Mesenchymal stem cell (in vitro differentiated cells and primary cell): ENCODE measurements at regions not wholly inside any gene's neighbourhood (a gene's known extent, or its start where the extent isn't known, plus 50 kb on each side); places are given as distances from the start of the nearest gene placed in this dataset.

Experiments
- DNase-seq: peaks from one replicate; pipeline ENCODE4 v3.0.0-alpha.2; 2013
- H2AFZ ChIP-seq: one replicate; pipeline ENCODE4 v1.6.1; 2013; ENCODE audit warnings: low read depth, mild to moderate bottlenecking, control low read depth, inconsistent platforms, low read length, moderate library complexity
- H2AK5ac ChIP-seq: 2 replicates; pipeline ENCODE4 v1.6.1; 2013; ENCODE audit warnings: low read length, moderate library complexity, mild to moderate bottlenecking, inconsistent platforms; ENCODE audit not compliant: severe bottlenecking
- H2BK120ac ChIP-seq: one replicate; pipeline ENCODE4 v1.6.1; 2013; ENCODE audit warnings: low read depth, mild to moderate bottlenecking, inconsistent platforms, low read length, moderate library complexity
- H2BK12ac ChIP-seq, 2 experiments: one replicate each; pipeline ENCODE4 v1.6.1; 2013; ENCODE audit warnings: inconsistent platforms in 2 of 2, low read length in 2 of 2, mild to moderate bottlenecking in 2 of 2, moderate library complexity in 2 of 2, control low read depth in 1 of 2
- H2BK15ac ChIP-seq: one replicate; pipeline ENCODE4 v1.6.1; 2013; ENCODE audit warnings: mild to moderate bottlenecking, low read depth, inconsistent platforms; ENCODE audit not compliant: poor library complexity, severe bottlenecking
- H2BK5ac ChIP-seq: 2 replicates; pipeline ENCODE4 v1.6.1; 2013; ENCODE audit warnings: low read depth, mild to moderate bottlenecking, low read length, control low read depth, inconsistent platforms; ENCODE audit not compliant: poor library complexity, severe bottlenecking
- H3K14ac ChIP-seq, 2 experiments: one replicate each; pipeline ENCODE4 v1.6.1; 2013; ENCODE audit warnings: inconsistent platforms in 2 of 2, low read length in 2 of 2, control low read depth in 1 of 2, mild to moderate bottlenecking in 1 of 2, moderate library complexity in 1 of 2
- H3K18ac ChIP-seq, 2 experiments: one replicate each; pipeline ENCODE4 v1.6.1; 2013; ENCODE audit warnings: inconsistent platforms in 2 of 2, low read length in 2 of 2, control low read depth in 1 of 2, low read depth in 1 of 2, mild to moderate bottlenecking in 1 of 2
- H3K23ac ChIP-seq, 2 experiments: one replicate each; pipeline ENCODE4 v1.6.1; 2013; ENCODE audit warnings: inconsistent platforms in 2 of 2, low read length in 2 of 2, mild to moderate bottlenecking in 2 of 2, moderate library complexity in 2 of 2, control low read depth in 1 of 2
- H3K27ac ChIP-seq: 2 replicates; pipeline ENCODE4 v1.5.1; 2013; ENCODE audit warnings: mild to moderate bottlenecking, moderate library complexity, low read length, control low read depth, inconsistent platforms; ENCODE audit not compliant: poor library complexity, severe bottlenecking
- H3K27me3 ChIP-seq, 2 experiments: 2 replicates each; pipeline versions ENCODE4 v1.6.1 to v1.7.0; 2013; ENCODE audit warnings: low read length in 2 of 2, mild to moderate bottlenecking in 2 of 2, moderate library complexity in 2 of 2, control low read depth in 1 of 2, inconsistent platforms in 1 of 2; ENCODE audit not compliant: control insufficient read depth in 1 of 2, insufficient read depth in 1 of 2
- H3K36me3 ChIP-seq, 2 experiments: 2 replicates each; pipeline versions ENCODE4 v1.6.1 to v1.7.0; 2013; ENCODE audit warnings: low read length in 2 of 2, control low read depth in 1 of 2, inconsistent platforms in 1 of 2, low read depth in 1 of 2, mild to moderate bottlenecking in 1 of 2; ENCODE audit not compliant: insufficient read depth in 2 of 2, control insufficient read depth in 1 of 2
- H3K4ac ChIP-seq, 2 experiments: one replicate each; pipeline ENCODE4 v1.6.1; 2013; ENCODE audit warnings: inconsistent platforms in 2 of 2, low read length in 2 of 2, mild to moderate bottlenecking in 2 of 2, moderate library complexity in 2 of 2, control low read depth in 1 of 2, low read depth in 1 of 2
- H3K4me1 ChIP-seq: 2 replicates; pipeline ENCODE4 v1.6.1; 2013; ENCODE audit warnings: low read depth, low read length, control low read depth; ENCODE audit not compliant: control insufficient read depth, insufficient read depth
- H3K4me2 ChIP-seq: 2 replicates; pipeline ENCODE4 v1.6.1; 2013; ENCODE audit warnings: low read length, mild to moderate bottlenecking, inconsistent platforms; ENCODE audit not compliant: poor library complexity, severe bottlenecking
- H3K4me3 ChIP-seq, 2 experiments: 2 replicates each; pipeline versions ENCODE4 v1.5.1 to v1.7.0; 2013; ENCODE audit warnings: low read length in 2 of 2, mild to moderate bottlenecking in 2 of 2, control low read depth in 1 of 2, low read depth in 1 of 2; ENCODE audit not compliant: insufficient read depth in 1 of 2
- H3K79me1 ChIP-seq: replicated peaks from 2 replicates; pipeline ENCODE4 v1.6.1; 2013; ENCODE audit warnings: mild to moderate bottlenecking, control low read depth, low read length, inconsistent platforms; ENCODE audit not compliant: poor library complexity, severe bottlenecking
- H3K9ac ChIP-seq: 2 replicates; pipeline ENCODE4 v1.7.0; 2013; ENCODE audit warnings: mild to moderate bottlenecking, low read length, moderate library complexity
- H3K9me3 ChIP-seq: 2 replicates; pipeline ENCODE4 v1.7.0; 2013; ENCODE audit warnings: mild to moderate bottlenecking, low read length; ENCODE audit not compliant: control insufficient read depth
- H4K8ac ChIP-seq: one replicate; pipeline ENCODE4 v1.6.1; 2013; ENCODE audit warnings: inconsistent platforms, mild to moderate bottlenecking, low read length, moderate library complexity
- H4K91ac ChIP-seq: one replicate; pipeline ENCODE4 v1.6.1; 2013; ENCODE audit warnings: mild to moderate bottlenecking, low read length, inconsistent platforms
- WGBS: methylation state at CpG from one replicate; pipeline ENCODE4 v1.1.7; 2013; ENCODE audit warnings: mixed read lengths; 5-methylcytosine and 5-hydroxymethylcytosine counted together

DNA sequence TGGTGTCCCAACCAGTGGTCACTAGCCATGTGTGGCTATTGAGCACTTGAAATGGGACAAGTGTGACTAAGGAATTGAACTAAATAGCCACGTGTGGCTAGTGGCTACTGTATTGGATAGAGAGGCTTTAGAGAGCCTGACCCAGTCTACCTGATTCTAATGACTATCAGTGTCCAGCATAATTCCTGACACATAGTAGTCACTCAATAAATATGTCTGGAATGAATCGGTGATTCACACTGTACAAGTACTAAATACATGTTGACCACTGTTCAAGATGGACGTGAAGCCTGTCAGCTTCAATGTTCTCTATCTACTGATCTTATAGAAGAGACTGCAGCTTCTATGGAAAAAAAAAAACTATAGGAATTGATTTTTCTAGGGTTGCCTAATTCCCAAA lies 57.7 kb upstream of the MAST4 start:
- Histone ChIP-seq H3K27ac (no peak overlapping the region), H3K9ac (no peak overlapping the region), H3K9me3 (no peaks in the 10 kb centered on the region), H3K14ac (no peak overlapping the region), H2BK12ac (no peak overlapping the region), H2BK15ac (no peak overlapping the region), H4K91ac (no peak overlapping the region), H3K4me2 (no peak overlapping the region), H2BK5ac (no peak overlapping the region), H3K79me1 (no peaks in the 10 kb centered on the region), H3K18ac (no peak overlapping the region), H2AFZ (no peak overlapping the region), H2AK5ac (no peak overlapping the region), H3K27me3 (no peaks in the 10 kb centered on the region), H3K4ac (no peak overlapping the region), H4K8ac (no peak overlapping the region), H3K36me3 (no peaks in the 10 kb centered on the region), H3K4me1 (no peaks in the 10 kb centered on the region), H3K4me3 (no peak overlapping the region), H2BK120ac (no peak overlapping the region), H3K23ac (no peak overlapping the region)
- no peak for DNase-seq
- 86% methylated on average over 2 of the region's 3 CpGs for WGBS

DNA sequence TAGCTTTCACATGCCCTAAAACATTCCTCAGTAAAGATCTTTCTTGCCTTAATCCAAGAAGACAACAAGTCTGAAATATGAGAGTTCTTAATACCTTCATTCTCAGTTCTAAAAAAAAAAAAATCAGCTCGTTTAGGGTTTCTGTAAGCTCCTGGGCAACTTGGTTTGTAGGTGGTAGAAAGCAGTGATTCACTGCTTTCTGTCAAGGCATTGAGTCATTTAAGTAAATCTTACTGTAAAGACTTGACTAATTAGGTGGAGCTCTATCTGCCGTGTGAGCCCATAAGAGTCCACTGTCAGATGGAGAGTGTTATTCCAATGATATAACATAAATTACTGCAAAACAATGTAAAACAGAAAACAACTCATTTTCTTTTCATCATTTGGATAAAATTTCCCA lies 56.1 kb upstream of the MAST4 start:
- Histone ChIP-seq H3K18ac (no peak overlapping the region), H2BK5ac (no peak overlapping the region), H3K27ac (no peak overlapping the region), H2BK12ac (no peak overlapping the region), H4K8ac (no peak overlapping the region), H3K23ac (no peak overlapping the region), H3K79me1 (no peaks in the 10 kb centered on the region), H3K4ac (no peak overlapping the region), H2BK120ac (no peak overlapping the region), H3K9ac (no peak overlapping the region), H3K27me3 (no peaks in the 10 kb centered on the region), H4K91ac (no peak overlapping the region), H3K4me3 (no peak overlapping the region), H2AFZ (no peak overlapping the region), H2BK15ac (no peak overlapping the region), H3K36me3 (no peaks in the 10 kb centered on the region), H3K4me1 (no peaks in the 10 kb centered on the region), H3K14ac (no peak overlapping the region), H3K9me3 (no peaks in the 10 kb centered on the region), H3K4me2 (no peak overlapping the region), H2AK5ac (no peak overlapping the region)
- no peak for DNase-seq
- WGBS = 20% methylated on average over 1 of the region's 2 CpGs

DNA sequence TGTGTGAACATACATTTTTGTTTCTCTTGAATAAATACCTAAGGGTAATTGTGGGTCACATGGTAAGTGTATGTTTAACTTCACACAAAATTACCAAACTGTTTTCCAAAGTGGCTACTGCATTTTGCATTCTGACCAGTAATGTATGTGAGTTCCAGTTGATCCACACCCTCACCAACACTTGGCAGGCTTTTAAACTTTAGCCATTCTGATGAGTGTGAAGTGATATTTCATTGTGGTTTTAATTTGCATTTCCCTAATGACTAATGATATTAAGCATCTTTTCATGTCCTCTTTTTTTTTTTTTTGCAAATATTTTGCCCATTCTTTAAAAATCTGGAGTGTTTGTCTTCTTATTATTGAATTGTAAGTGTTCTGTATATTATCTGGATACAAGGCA lies 53.5 kb upstream of the MAST4 start:
- Histone ChIP-seq H2BK15ac (no peak overlapping the region), H3K4ac (no peak overlapping the region), H3K4me1 (no peaks in the 10 kb centered on the region), H2AFZ (no peak overlapping the region), H3K27ac (no peak overlapping the region), H3K36me3 (no peaks in the 10 kb centered on the region), H3K27me3 (no peaks in the 10 kb centered on the region), H3K9ac (no peak overlapping the region), H4K91ac (no peak overlapping the region), H2BK120ac (no peak overlapping the region), H3K18ac (no peak overlapping the region), H3K79me1 (no peaks in the 10 kb centered on the region), H2BK12ac (no peak overlapping the region), H3K23ac (no peak overlapping the region), H4K8ac (no peak overlapping the region), H3K4me3 (no peak overlapping the region), H2BK5ac (no peak overlapping the region), H2AK5ac (no peak overlapping the region), H3K9me3 (no peaks in the 10 kb centered on the region), H3K4me2 (no peak overlapping the region), H3K14ac (no peak overlapping the region)
- no peak for DNase-seq
